ENCODE measurements at regions not wholly inside any gene's neighbourhood (a gene's known extent, or its start where the extent isn't known, plus 50 kb on each side); places are given as distances from the start of the nearest gene placed in this dataset.

GRCh38 chr1:217373761-217374701 is 256.9 kb downstream of the GPATCH2 start:
- no peak for DNase-seq (ENCODE audit: low read depth in 2 of 3, low spot score in 2 of 3)

DNA sequence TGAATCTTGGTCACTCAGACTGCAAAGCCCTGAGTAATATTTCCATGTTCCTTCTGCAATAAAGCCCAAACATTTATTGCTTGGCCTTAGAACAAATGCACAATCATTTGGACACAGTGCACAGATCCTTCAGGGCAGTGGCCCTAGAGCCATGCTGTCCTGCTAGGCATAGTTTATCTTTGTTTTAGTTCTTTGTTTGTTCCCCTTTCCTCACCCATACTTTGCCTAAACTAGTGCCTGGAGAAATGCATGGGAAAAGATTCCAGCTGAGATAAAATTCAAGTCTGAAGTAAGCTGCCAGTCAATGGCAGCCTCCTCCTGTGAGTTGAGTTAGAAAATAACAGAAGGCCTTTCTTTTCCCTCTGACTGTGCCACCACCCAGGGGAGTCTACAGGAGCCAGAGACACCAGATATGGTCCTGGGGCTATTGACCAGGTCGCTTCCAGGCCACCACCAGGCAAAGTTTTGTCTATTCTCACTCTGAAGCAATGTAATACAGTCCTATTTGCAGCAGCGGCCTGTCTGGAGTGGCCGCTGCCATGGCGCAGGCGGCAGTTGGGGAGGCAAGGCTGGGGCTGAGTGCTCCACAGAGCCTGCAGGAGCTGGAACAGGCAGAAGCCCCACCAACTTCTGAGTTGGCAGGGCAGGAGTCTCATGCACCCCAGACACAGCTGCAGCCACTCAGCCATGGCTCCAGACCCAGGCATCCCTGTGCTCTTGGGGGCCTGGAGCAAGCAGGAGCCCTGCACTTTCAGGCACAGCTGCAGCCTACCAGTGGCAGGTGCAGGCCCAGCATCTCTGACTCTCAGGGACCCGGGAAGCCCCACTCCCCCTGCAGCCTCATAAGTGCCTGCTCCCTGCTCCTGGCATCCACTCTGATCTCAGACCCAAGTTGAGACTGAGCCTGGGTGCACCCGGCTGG is 258.6 kb downstream of the GPATCH2 start:
- DNase-seq (ENCODE audit: low read depth in 2 of 3, low spot score in 2 of 3) = no peak

DNA sequence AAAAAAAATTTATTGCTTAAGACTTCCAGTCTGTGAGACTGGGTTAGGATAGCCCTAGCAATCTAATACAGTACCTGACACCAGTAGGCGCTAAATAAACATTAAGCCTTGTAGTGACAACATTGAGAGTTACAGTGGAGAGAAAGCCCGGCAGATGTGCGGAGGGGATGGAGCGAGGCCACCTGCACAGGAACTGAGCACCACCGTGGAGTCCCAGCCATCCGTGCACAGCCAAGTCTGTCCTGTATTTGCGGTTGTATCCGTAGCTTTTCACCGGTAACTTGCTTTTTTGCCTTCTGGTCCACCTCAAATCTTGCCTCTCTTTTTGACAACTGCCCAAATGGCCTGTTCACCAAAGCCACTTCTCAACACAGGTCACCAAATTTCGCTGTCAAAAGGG is 260.1 kb downstream of the GPATCH2 start:
- no peak for DNase-seq (ENCODE audit: low read depth in 2 of 3, low spot score in 2 of 3)

DNA sequence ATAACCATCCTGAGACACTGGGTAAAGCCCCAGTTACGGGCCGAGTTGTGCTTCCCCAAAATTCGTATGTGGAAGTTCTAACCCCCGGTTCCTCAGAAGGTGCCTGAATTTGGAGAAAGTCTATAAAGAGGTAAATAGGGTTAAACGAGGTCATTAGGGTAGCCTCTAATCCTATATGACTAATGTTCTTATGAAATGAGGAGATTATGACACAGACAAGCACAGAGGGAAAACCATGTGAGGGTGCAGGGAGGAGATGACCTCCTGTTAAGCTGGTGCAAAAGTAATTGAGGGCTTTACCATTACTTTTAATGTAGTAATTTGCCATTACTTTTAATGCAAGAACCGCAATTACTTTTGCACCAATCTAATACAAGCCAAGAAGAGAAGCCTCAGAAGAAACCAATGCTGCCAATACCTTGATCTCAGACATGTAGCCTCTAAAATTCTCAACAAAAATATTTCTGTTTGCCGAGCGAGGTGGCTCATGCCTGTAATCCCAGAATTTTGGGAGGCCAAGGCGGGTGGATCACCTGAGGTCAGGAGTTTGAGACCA is 260.8 kb downstream of the GPATCH2 start:
- no peak for DNase-seq (ENCODE audit: low read depth in 2 of 3, low spot score in 2 of 3)

- no peak for DNase-seq (ENCODE audit: low read depth in 2 of 3, low spot score in 2 of 3)
These were observed 261.5 kb downstream of the GPATCH2 start for GRCh38 chr1:217369271-217369981.

DNA sequence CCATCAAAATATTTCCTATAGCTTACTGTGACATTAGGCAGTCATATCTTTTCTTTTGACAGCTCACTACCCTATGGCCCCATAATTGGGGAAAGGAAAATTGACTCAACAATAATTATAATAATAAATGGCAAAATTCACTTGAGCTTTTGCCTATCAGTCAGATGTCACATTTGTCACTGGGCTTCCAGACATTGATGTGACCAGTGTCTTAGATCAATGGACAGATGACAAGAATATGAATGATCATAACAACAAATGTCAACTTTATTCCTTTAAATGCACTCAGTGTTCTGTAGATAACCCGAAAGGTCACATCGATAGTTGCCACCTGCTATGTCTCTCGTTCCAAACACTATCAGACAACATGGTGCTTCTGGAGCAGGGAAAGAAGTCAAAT is 266.7 kb downstream of the GPATCH2 start:
- DNase-seq (ENCODE audit: low read depth in 2 of 3, low spot score in 2 of 3) = no peak

DNA sequence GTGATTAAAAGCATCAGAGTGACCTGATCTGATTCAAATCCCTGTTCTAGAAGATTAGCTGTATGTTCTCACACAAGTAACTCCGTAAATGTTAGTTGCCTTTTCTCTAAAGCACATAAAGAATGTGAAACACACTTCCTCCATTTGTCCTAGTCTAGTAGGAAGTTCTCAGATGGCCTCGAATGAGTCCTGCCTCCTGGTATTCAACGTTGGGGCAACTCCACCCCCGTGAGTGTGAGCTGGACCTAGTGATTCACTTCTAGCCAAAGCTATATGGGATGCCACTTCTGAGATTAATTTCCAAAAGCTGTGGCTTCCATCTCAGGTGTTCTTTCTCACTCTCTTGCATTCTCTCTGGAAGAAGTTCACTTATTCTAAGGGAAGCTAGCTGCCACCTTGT is 267.6 kb downstream of the GPATCH2 start:
- no peak for DNase-seq (ENCODE audit: low read depth in 2 of 3, low spot score in 2 of 3)

- no peak for DNase-seq (ENCODE audit: low read depth in 2 of 3, low spot score in 2 of 3)
These were observed 270.4 kb downstream of the GPATCH2 start for GRCh38 chr1:217360510-217360909.

DNA sequence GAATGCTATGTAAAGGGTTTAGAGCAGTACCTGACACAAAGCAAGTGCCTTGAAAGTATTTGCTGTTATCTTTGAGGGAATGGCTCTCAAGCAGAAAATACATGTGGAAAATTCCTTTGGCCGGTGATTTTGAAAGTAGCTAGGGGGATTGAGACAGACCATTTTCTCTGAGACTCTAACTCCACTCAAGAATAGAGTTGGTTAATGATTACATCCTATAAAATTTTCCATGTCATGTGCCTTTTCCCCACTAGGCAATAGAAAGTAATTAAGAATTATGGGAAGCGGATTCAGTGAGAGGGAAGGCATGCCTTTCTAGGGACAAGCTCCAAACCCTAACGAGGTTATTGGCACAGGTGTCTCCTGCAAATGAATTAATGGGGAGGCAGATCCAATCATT is 276.0 kb downstream of the GPATCH2 start:
- DNase-seq (ENCODE audit: low read depth in 2 of 3, low spot score in 2 of 3) = no peak

DNA sequence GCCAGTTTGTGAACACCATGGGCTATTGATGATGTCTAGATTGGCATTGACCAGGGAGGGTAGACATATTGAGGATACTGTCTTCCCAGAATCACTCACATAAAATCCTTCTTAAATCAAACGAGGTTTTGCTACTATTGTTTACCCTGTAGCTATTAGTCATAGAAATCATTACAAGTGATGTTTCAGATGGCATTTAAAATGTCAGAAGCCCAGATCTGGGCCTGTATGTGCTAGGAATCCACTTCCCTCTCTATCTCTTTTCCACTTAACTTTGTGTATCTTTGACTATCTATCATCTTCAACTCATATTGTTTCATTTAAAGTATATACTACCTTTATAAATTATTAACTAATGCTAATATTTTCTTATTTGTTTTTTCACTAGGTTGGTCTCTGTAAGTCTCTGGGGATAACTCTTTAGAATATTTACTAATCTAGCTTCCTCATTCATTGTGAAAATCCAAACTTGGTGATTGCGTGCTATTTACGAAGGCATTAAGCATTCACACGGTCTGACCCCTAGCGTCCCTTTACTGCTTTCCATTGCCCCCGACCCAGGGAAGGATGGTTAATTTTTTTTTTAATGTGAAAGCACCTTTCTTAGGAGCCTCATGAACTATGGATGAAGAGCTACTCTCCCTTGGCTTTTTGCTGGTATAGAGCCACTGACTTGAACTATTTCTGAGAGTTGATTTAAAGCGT is 281.8 kb downstream of the GPATCH2 start:
- no peak for DNase-seq (ENCODE audit: low read depth in 2 of 3, low spot score in 2 of 3)

DNA sequence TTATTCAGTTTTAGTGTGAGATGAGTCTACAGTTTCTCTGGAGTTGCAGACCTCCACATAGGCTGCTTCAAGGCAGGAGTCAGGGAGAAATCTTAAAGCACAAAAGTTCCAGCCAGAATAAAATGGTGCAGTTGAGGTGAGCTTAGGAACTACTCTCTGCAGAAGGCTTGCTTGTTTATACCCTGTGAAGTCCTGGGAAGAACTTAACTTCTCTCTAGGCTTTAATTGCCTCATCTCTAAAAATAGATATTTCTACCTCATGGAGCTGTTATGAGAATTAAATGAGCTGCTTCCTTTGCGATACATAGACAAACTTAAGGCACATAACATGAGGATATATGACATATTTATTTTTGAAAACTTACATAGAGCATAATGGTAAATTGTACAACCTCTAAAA is 286.2 kb downstream of the GPATCH2 start:
- DNase-seq (ENCODE audit: low read depth in 2 of 3, low spot score in 2 of 3) = no peak

DNA sequence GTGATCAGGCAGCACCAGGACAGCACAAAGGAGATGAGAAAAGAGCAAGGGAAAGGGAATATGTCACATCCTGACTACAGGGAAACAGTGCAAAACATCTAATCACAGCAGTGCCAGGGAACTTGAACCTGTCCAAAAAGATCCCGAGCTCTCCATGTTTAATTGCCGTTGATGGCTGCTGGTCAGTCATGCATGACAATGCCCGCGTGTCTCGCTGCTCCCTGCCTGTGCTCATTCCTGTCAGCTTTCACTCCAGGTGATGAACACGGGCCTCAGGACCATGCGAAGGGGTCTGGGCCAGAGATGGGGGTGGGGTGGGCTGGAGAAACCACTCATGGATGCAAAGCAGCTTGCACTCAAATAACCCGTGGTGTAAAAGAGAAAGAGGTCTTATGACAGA is 287.0 kb downstream of the GPATCH2 start:
- no peak for DNase-seq (ENCODE audit: low read depth in 2 of 3, low spot score in 2 of 3)

DNA sequence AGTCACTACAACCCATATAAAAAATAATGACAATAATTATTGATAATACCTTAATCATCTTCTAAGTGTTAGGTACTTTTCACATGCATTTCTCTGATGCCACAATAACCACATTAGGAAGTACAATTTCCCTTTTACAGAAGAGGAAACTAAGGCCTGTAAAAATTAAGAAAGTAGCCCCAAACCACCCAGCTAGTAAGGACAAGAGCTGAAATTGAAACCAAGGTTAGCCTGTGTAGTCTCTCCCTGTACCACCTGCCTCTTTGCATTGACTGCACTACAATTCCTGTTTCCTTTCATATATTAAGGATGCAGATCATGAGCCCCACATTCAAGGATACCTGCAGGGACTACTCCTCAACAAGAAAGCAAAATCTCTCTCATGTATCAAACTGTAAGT is 288.8 kb downstream of the GPATCH2 start:
- DNase-seq (ENCODE audit: low read depth in 2 of 3, low spot score in 2 of 3) = no peak

GRCh38 chr1:217336724-217337123 is 294.2 kb downstream of the GPATCH2 start:
- no peak for DNase-seq (ENCODE audit: low read depth in 2 of 3, low spot score in 2 of 3)

DNA sequence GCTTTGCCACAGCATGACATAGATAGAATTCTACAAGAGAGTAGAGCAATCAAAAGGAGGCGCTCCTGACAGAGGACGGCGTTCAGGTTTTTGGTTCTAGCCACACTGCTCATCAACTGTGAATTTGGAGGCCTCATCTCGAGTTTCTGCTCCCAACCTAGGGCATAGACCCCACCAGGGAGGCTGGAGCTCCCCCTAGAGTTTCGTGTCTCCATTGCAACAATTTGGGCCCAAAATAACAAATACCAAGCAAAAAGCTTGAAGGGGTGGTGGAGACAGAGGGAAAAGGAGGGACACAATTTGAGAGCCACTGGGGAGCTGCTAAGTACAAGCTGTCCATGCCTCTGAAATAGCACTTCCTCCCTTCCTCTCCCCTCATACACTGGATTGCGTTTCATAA is 297.0 kb downstream of the GPATCH2 start:
- DNase-seq (ENCODE audit: low read depth in 2 of 3, low spot score in 2 of 3) = no peak

DNA sequence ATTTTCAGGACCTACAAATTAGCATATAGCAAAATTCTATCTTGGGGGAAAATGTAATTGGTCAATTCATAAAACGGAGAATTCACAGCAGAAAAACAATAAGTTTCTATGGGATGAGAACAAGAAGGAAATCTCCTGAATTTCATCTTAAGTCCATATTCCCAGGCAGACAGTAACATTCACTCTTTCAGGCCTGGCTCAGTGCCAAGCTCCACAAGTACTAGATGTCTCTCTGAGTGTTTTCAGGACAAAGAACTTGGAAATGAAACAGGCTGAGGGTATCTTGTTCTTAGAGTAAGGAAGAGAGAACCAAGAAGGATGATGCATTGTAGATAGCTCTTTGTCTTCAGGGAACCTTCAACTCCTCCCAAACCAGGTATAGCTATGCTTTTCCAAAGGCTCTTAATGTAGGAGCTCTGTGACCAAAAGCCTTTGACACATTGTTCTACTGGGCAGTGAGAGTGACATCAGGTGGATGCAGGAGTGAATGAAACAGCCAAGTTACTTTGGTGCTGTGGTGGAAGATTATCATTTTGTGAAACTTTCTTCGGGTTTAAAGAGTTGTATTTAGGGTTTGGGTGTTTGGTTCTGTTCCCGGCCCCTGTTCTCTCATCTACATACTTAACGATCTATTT is 298.3 kb downstream of the GPATCH2 start:
- DNase-seq (ENCODE audit: low read depth in 2 of 3, low spot score in 2 of 3) = no peak

- no peak for DNase-seq (ENCODE audit: low read depth in 2 of 3, low spot score in 2 of 3)
These were observed 299.2 kb downstream of the GPATCH2 start for GRCh38 chr1:217331698-217332097.

GRCh38 chr1:217327901-217328300 is 303.0 kb downstream of the GPATCH2 start:
- DNase-seq (ENCODE audit: low read depth in 2 of 3, low spot score in 2 of 3) = no peak

- no peak for DNase-seq (ENCODE audit: low read depth in 2 of 3, low spot score in 2 of 3)
These were observed 308.1 kb downstream of the GPATCH2 start for GRCh38 chr1:217322834-217323233.

DNA sequence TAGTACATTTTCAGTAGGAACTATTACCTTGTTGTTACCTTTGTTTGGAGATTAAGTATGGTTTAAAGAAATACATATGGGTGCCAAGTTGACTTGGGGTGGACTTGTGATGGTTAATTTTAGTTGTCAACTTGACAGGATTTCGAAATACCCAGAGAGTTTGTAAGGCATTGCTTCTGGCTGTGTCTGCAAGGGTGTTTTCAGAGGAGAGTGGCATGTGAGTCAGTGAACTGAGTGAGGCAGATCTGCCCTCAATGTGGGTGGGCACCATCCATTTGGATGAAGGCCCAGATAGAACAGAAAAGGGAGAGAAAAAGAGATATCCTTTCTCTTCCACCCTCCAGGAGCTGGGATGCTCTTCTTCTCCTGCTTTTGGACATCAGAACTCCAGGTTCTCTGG is 315.5 kb downstream of the GPATCH2 start:
- DNase-seq (ENCODE audit: low read depth in 2 of 3, low spot score in 2 of 3) = no peak

Measured in hematopoietic multipotent progenitor cell (in vitro differentiated cells).